Hepatocyte (in vitro differentiated cells): ENCODE measurements at regions not wholly inside any gene's neighbourhood (a gene's known extent, or its start where the extent isn't known, plus 50 kb on each side); places are given as distances from the start of the nearest gene placed in this dataset.

Source experiments
- EZH2 ChIP-seq: fragments of 200-600 bp; sonication (generic); IDR thresholded peaks from 2 replicates; pipeline ENCODE4 v1.6.1; 2016; ENCODE audit warnings: antibody characterized with exemption, mild to moderate bottlenecking, borderline replicate concordance
- TF ChIP-seq, protein P1 (sequence below): fragments of 200-600 bp; sonication (generic); IDR thresholded peaks from 2 replicates; pipeline ENCODE4 v1.5.1; 2016; ENCODE audit warnings: antibody characterized with exemption, mild to moderate bottlenecking; ENCODE audit not compliant: poor library complexity

DNA sequence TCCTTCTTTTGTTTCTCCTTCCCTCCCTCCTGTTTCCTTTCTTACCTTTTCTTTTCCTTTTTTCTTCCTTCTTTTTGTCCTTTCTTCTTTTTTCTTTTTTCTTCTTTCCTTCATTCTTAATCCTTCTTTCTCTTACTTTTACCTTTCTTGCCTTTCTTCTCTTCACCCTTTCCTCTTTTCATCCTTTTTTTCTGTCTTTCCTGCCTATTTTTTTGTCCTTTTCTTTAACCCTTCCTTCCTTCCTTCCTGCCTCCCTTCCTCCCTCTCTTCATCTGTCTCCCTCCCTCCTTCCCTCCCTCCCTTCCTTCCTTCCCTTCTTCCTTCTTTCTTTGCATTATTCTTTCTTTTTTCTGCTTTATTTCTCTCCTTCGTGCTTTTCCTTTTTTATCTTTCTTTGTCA lies 160.7 kb downstream of the AXIN2 start:
- no peak for TF ChIP-seq EZH2
- TF ChIP-seq, protein P1, sequence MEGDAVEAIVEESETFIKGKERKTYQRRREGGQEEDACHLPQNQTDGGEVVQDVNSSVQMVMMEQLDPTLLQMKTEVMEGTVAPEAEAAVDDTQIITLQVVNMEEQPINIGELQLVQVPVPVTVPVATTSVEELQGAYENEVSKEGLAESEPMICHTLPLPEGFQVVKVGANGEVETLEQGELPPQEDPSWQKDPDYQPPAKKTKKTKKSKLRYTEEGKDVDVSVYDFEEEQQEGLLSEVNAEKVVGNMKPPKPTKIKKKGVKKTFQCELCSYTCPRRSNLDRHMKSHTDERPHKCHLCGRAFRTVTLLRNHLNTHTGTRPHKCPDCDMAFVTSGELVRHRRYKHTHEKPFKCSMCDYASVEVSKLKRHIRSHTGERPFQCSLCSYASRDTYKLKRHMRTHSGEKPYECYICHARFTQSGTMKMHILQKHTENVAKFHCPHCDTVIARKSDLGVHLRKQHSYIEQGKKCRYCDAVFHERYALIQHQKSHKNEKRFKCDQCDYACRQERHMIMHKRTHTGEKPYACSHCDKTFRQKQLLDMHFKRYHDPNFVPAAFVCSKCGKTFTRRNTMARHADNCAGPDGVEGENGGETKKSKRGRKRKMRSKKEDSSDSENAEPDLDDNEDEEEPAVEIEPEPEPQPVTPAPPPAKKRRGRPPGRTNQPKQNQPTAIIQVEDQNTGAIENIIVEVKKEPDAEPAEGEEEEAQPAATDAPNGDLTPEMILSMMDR: no peak
